ENCODE measurements at regions not wholly inside any gene's neighbourhood (a gene's known extent, or its start where the extent isn't known, plus 50 kb on each side); places are given as distances from the start of the nearest gene placed in this dataset.

DNA sequence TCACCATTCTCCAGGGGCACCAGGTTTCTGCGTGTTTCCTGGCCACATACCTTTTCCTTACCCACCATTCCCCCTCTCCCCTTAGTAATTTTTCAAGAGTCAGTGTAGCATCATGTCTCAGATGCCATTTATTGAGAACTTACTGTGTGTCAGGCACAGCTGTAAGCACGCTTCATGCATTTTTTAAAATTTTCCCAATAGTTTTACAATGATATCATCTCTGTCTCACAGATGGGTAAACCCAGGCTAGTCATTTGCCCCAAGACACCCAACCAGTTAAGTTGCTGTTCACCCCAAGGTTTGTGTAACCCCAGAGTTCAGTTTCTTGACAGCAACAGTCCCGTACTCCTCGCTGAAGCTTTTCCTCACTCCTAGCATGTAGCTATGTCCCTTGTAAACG lies 56.4 kb upstream of the IRX3 start:
- DNase-seq = no peak
- intact Hi-C loops (cut with DNase I) = no loop called here

DNA sequence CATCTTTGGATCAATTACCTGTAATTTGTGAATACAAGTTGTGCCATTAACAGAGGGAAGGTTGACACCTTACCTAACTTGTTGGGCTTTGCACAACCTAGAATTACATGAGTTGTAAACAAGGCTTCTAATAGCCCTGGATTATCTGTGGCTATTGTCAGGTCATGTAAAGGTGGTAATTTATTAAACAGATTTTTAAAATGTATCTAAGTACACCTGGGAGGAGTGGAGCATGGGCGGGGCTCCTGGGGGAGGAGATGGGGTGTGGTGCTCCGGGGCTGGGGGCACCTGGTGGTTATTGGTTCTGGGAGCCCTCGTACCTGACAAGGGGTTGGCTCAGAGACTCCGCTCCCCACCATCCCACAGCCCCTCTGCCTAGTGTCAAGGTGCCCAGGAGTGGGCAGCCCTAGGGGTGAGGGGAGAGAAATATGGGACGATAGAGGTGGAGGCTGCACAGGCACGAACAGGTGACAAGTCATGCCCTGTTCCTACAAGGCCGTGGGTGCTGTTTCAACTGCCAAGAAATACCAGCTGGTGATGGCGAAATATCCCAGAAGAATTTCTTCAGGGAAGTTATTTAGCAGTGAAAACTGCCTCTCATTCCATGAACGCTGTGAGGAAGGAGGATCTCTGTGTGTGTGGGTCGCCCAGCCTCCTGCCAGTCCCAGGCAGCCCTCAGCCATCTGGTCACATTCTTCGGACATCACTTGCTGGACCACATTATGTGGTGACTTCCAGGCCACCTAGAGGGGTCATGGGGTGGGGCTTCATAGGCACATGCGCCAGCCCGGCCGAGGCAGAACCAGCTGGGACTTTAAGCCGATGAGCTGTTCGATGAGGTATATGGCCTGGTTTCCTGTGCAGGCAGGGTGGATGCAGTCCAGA lies 55.5 kb upstream of the IRX3 start:
- intact Hi-C loops (cut with DNase I) = no loop called here
- no peak for DNase-seq

DNA sequence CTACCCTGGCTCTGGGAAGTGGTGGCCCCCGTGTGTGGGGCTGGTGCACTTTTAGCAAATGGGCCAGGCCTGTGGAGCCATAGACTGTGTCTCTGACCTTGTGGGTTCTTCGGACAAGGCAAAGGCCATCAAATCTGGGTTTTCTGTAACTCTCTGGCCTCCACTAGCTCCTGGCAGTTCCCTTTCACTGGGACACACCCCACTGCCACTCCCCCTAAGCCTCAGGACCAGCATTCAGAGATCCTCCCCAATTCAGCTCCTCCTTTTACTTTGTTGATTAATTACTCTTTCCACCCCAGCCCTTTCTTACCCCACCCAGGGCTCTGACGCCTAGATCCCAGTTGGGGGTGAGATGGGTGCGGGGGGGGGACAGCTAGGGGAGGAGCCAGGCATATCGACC lies 53.9 kb upstream of the IRX3 start:
- intact Hi-C loops (cut with DNase I) = no loop called here
- DNase-seq = no peak

DNA sequence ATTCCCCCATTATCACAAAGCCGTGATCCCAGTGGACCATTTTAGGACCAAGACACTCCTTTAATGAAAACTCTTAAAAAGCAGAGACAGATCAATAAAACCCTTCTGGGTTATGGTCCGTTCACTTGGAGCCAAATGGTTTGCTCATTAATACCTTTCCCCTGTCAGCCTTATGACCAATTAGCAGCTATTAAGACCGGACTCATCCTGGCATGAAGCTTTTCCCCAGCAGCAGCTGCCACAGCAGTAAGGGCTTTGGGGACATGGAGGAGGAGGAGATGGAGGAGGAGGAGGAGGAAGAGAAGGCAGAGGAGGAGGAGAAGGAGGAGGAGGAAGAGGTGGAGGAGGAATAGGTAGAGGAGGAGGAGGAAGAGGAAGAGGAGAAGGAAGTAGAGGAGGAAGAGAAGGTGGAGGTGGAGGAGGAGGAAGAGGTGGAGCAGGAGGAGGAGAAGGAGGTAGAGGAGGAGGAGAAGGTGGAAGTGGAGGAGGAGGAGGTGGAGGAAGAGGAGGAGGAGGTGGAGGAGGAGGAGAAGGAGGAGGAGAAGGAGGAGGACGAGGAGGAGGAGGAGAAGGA lies 50.1 kb upstream of the IRX3 start:
- no peak for DNase-seq
- intact Hi-C loops (cut with DNase I) = no loop called here

Measured in head of caudate nucleus (tissue), 42 donors.